PC-9 (cell line): ENCODE measurements at regions not wholly inside any gene's neighbourhood (a gene's known extent, or its start where the extent isn't known, plus 50 kb on each side); places are given as distances from the start of the nearest gene placed in this dataset.
"Not testable (repeated sequence)": the region's sequence is repeated elsewhere in the genome, so short reads cannot be mapped to it uniquely, and the experiment has no call there.

Experiments used
- BruUV-seq: library from RNA; stranded (reverse); fragments of 400-500 nt; replicated peaks from 2 replicates; lab custom pipeline; 2021; lab: Mats Ljungman, UMichigan
- CTCF ChIA-PET: fragments of 300-600 bp; sonication (Branson Sonifier 250); formaldehyde crosslinking; loops from one replicate; lab custom pipeline; 2022; ENCODE audit warnings: antibody characterized with exemption; lab: Charles Lee
- POLR2A ChIA-PET: fragments of 300-600 bp; sonication (Branson Sonifier 250); formaldehyde crosslinking; loops from one replicate; lab custom pipeline; 2022; ENCODE audit warnings: antibody characterized with exemption; ENCODE audit not compliant: unreplicated experiment; lab: Charles Lee
- DNase-seq, 2 experiments: peaks; one replicate each; pipeline versions ENCODE4 v3.0.0 to v3.0.0-alpha.2; 2015 to 2022; ENCODE audit warnings: mixed read lengths in 1 of 2
- H2AFZ ChIP-seq: fragments of 200-600 bp; sonication (generic); 2 replicates; pipeline ENCODE4 v1.8.1; 2017; ENCODE audit warnings: antibody characterized with exemption
- H3F3A ChIP-seq: fragments of 200-600 bp; sonication (generic); 2 replicates; pipeline ENCODE4 v1.8.1; 2017; ENCODE audit warnings: antibody characterized with exemption, mild to moderate bottlenecking, low read depth; ENCODE audit not compliant: insufficient read depth
- H3K27ac ChIP-seq: fragments of 200-600 bp; sonication (generic); 2 replicates; pipeline ENCODE4 v1.6.1; 2016; ENCODE audit warnings: mixed run types
- H3K27me3 ChIP-seq: fragments of 200-600 bp; sonication (generic); 2 replicates; pipeline ENCODE4 v1.6.1; 2016; ENCODE audit warnings: low read depth, mixed run types; ENCODE audit not compliant: insufficient read depth
- H3K36me3 ChIP-seq: fragments of 200-600 bp; sonication (generic); 2 replicates; pipeline ENCODE4 v1.6.1; 2016; ENCODE audit warnings: low read depth, mixed run types
- H3K4me1 ChIP-seq: fragments of 200-600 bp; sonication (generic); replicated peaks from 2 replicates; pipeline ENCODE4 v1.6.1; 2016; ENCODE audit warnings: mixed run types; ENCODE audit not compliant: insufficient read depth
- H3K4me2 ChIP-seq: fragments of 200-600 bp; sonication (generic); 2 replicates; pipeline ENCODE4 v1.6.1; 2017; ENCODE audit warnings: mixed run types
- H3K4me3 ChIP-seq: fragments of 200-600 bp; sonication (generic); 2 replicates; pipeline ENCODE4 v1.6.1; 2016; ENCODE audit warnings: mixed run types
- H3K79me2 ChIP-seq: fragments of 200-600 bp; sonication (generic); 2 replicates; pipeline ENCODE4 v1.6.1; 2017; ENCODE audit warnings: low read depth, mixed run types
- H3K9me2 ChIP-seq: fragments of 200-600 bp; sonication (generic); 2 replicates; pipeline ENCODE4 v1.8.1; 2017; ENCODE audit warnings: mild to moderate bottlenecking; ENCODE audit not compliant: insufficient read depth
- H3K9me3 ChIP-seq: fragments of 200-600 bp; sonication (generic); 2 replicates; pipeline ENCODE4 v1.8.1; 2016; ENCODE audit warnings: low read depth; ENCODE audit not compliant: insufficient read depth
- H4K20me1 ChIP-seq: fragments of 200-600 bp; sonication (generic); 2 replicates; pipeline ENCODE4 v1.8.1; 2017; ENCODE audit not compliant: insufficient read depth
- CTCF ChIP-seq: fragments of 200-600 bp; sonication (generic); conservative IDR thresholded peaks from 2 replicates; pipeline ENCODE4 v1.6.1; 2017; ENCODE audit warnings: mixed run types, antibody characterized with exemption, mild to moderate bottlenecking, moderate library complexity
- EZH2 ChIP-seq: fragments of 200-600 bp; sonication (generic); IDR thresholded peaks from 2 replicates; pipeline ENCODE4 v1.8.0; 2017; ENCODE audit warnings: antibody characterized with exemption, low read depth
- intact Hi-C: fragments of 100-400 bp; cut with micrococcal nuclease; formaldehyde crosslinking; loops from one replicate; pipeline ENCODE4 v1.10.0; 2022; ENCODE audit not compliant: unreplicated experiment

DNA sequence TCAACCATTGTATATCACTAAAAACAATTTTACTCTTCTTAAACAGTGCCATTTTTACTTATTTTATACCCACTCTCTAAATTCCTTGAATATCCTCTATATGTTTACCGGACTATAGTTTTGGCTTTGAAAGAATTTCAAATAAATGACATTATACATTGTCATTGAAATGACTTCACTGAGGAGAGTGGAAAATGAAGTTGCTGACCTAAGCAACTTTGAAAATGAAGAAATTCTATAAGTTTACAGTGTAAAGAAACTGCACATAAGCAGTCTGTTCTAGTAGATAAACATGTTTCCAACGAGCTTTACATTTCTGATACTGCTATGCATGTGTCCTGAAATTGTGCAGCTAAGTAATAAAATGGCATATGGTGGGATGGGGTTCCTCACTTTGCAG lies 1094.0 kb downstream of the TMEM121 start:
- no peaks in the 10 kb centered on the region for H3K9me2 ChIP-seq
- no peaks in the 10 kb centered on the region for H3K79me2 ChIP-seq
- 0 out of 2 replicates have a peak, but pooled peaks cover 3% of the 10 kb centered on the region for H4K20me1 ChIP-seq
- H3K27ac ChIP-seq = no peak overlapping the region
- H3K4me3 ChIP-seq = no peak overlapping the region
- H2AFZ ChIP-seq = no peak overlapping the region
- H3K4me1 ChIP-seq = no peaks in the 10 kb centered on the region
- ChIA-PET CTCF (no interaction called here), POLR2A (no interaction called here)
- TF ChIP-seq CTCF = no peak
- no peak for TF ChIP-seq EZH2
- no peak overlapping the region for H3K4me2 ChIP-seq
- H3K9me3 ChIP-seq = no peaks in the 10 kb centered on the region
- no TSS peak for BruUV-seq
- no peaks in the 10 kb centered on the region for H3K27me3 ChIP-seq
- intact Hi-C loops = no loop called here
- H3F3A ChIP-seq = no peaks in the 10 kb centered on the region
- DNase-seq = no peak
- H3K36me3 ChIP-seq = no peaks in the 10 kb centered on the region

DNA sequence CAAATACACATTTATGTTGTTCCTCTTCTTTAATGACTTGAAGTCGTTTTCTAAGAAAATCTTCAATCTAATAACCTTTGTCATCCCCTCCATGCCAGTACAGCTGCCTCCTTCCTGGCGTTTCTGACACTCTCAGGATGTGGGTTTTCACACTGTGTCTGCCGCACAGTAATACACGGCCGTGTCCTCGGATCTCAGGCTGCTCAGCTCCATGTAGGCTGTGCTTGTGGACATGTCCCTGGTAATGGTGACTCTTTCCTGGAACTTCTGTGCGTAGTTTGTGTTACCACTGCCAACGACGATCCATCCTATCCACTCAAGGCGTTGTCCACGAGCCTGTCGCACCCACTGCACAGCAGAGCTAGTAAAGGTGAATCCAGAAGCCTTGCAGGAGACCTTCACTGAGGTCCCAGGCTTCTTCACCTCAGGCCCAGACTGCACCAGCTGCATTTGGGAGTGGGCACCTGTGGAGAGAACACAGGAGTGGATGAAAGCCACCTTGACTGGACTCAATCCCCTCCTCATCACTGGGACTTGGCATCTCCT lies 1095.9 kb downstream of the TMEM121 start:
- no peaks in the 10 kb centered on the region for H3K27me3 ChIP-seq
- POLR2A ChIA-PET = no interaction called here
- H3K9me3 ChIP-seq = no peaks in the 10 kb centered on the region
- no peak overlapping the region for H3K27ac ChIP-seq
- intact Hi-C loops = no loop called here
- H3K9me2 ChIP-seq = no peaks in the 10 kb centered on the region
- no peaks in the 10 kb centered on the region for H3K4me1 ChIP-seq
- H4K20me1 ChIP-seq = 0 out of 2 replicates have a peak, but pooled peaks cover 3% of the 10 kb centered on the region
- no TSS peak for BruUV-seq
- no peaks in the 10 kb centered on the region for H3K36me3 ChIP-seq
- TF ChIP-seq CTCF = no peak
- TF ChIP-seq EZH2 = no peak
- no peak overlapping the region for H2AFZ ChIP-seq
- CTCF ChIA-PET = no interaction called here
- H3K4me2 ChIP-seq = no peak overlapping the region
- H3K79me2 ChIP-seq = no peaks in the 10 kb centered on the region
- no peaks in the 10 kb centered on the region for H3F3A ChIP-seq
- no peak overlapping the region for H3K4me3 ChIP-seq
- no peak for DNase-seq

DNA sequence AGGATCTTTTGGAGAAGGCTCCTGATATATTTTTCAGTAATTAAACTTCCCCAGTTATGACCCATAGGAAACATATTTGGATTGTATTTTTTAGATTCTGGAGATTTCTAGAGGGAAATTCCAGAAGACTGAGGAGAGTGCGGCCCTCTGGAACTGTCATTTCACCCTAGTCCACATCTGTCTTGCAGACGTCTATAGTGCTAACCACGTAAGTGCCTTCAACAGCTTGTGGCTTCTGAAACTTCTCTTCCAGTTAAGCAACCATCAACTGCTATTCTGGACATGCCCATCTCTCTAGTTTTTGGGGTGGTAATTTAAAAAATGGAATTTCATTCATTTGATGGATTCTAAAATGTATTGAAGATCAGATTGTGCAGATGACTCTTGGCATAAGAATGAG lies 1098.8 kb downstream of the TMEM121 start:
- BruUV-seq = no TSS peak

GRCh38 chr14:106626469-106626868 lies 1100.1 kb downstream of the TMEM121 start:
- POLR2A ChIA-PET, H3K9me3 ChIP-seq, H3K4me2 ChIP-seq, H3K79me2 ChIP-seq, H3K9me2 ChIP-seq, H3K36me3 ChIP-seq, H2AFZ ChIP-seq, DNase-seq, H3K4me3 ChIP-seq, intact Hi-C loops, CTCF ChIA-PET, H3K27ac ChIP-seq, H3K4me1 ChIP-seq, H3F3A ChIP-seq, BruUV-seq, H4K20me1 ChIP-seq, H3K27me3 ChIP-seq: not testable (repeated sequence)

More for the DNA sequence above, 1098.8 kb downstream of the TMEM121 start:
- Histone ChIP-seq H2AFZ (no peak overlapping the region), H3K4me3 (no peak overlapping the region), H3K79me2 (no peaks in the 10 kb centered on the region), H3K4me1 (no peaks in the 10 kb centered on the region), H3K27me3 (no peaks in the 10 kb centered on the region), H3K36me3 (no peaks in the 10 kb centered on the region), H3K4me2 (no peak overlapping the region), H4K20me1 (0 out of 2 replicates have a peak, but pooled peaks cover 3% of the 10 kb centered on the region), H3K9me2 (no peaks in the 10 kb centered on the region), H3K9me3 (no peaks in the 10 kb centered on the region), H3F3A (no peaks in the 10 kb centered on the region), H3K27ac (no peak overlapping the region)
- intact Hi-C loops = no loop called here
- POLR2A ChIA-PET = no interaction called here
- no peak for DNase-seq
- TF ChIP-seq CTCF (no peak), EZH2 (no peak)
- CTCF ChIA-PET = no interaction called here
